ENCODE measurements at regions not wholly inside any gene's neighbourhood (a gene's known extent, or its start where the extent isn't known, plus 50 kb on each side); places are given as distances from the start of the nearest gene placed in this dataset.

- TF ChIP-seq POLR2A (IDR thresholded peaks at IDR 0.05; ENCODE audit: extremely low read depth, insufficient read length) (no peak), MAX (IDR thresholded peaks at IDR 0.05; ENCODE audit: low read depth, low read length) (no peak), MYC (IDR thresholded peaks at IDR 0.05; ENCODE audit: low read depth, low read length) (no peak)
- TF ChIP-seq, protein P1, sequence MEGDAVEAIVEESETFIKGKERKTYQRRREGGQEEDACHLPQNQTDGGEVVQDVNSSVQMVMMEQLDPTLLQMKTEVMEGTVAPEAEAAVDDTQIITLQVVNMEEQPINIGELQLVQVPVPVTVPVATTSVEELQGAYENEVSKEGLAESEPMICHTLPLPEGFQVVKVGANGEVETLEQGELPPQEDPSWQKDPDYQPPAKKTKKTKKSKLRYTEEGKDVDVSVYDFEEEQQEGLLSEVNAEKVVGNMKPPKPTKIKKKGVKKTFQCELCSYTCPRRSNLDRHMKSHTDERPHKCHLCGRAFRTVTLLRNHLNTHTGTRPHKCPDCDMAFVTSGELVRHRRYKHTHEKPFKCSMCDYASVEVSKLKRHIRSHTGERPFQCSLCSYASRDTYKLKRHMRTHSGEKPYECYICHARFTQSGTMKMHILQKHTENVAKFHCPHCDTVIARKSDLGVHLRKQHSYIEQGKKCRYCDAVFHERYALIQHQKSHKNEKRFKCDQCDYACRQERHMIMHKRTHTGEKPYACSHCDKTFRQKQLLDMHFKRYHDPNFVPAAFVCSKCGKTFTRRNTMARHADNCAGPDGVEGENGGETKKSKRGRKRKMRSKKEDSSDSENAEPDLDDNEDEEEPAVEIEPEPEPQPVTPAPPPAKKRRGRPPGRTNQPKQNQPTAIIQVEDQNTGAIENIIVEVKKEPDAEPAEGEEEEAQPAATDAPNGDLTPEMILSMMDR (IDR thresholded peaks at IDR 0.05; ENCODE audit: low read depth, low read length), result no peak
- no peak overlapping the region for H3K4me3 ChIP-seq (ENCODE audit: low read depth, low read length)
- no peak for DNase-seq (ENCODE audit: low read depth)
Measured at GRCh38 chr22:48867891-48868290, 959.8 kb downstream of the BRD1 start.

GRCh38 chr22:48866906-48867681 lies 960.6 kb downstream of the BRD1 start:
- no peak for DNase-seq (ENCODE audit: low read depth)
- no peak overlapping the region for H3K4me3 ChIP-seq (ENCODE audit: low read depth, low read length)
- TF ChIP-seq MYC (IDR thresholded peaks at IDR 0.05; ENCODE audit: low read depth, low read length) (no peak), POLR2A (IDR thresholded peaks at IDR 0.05; ENCODE audit: extremely low read depth, insufficient read length) (no peak), MAX (IDR thresholded peaks at IDR 0.05; ENCODE audit: low read depth, low read length) (no peak)
- TF ChIP-seq, protein P1 (IDR thresholded peaks at IDR 0.05; ENCODE audit: low read depth, low read length), result no peak

- H3K4me3 ChIP-seq (ENCODE audit: low read depth, low read length), result no peak overlapping the region
- TF ChIP-seq MYC (IDR thresholded peaks at IDR 0.05; ENCODE audit: low read depth, low read length) (no peak), MAX (IDR thresholded peaks at IDR 0.05; ENCODE audit: low read depth, low read length) (no peak), POLR2A (IDR thresholded peaks at IDR 0.05; ENCODE audit: extremely low read depth, insufficient read length) (no peak)
- TF ChIP-seq, protein P1 (IDR thresholded peaks at IDR 0.05; ENCODE audit: low read depth, low read length), result no peak
- DNase-seq (ENCODE audit: low read depth), result no peak
Measured at GRCh38 chr22:48864748-48865147, 962.9 kb downstream of the BRD1 start.

DNA sequence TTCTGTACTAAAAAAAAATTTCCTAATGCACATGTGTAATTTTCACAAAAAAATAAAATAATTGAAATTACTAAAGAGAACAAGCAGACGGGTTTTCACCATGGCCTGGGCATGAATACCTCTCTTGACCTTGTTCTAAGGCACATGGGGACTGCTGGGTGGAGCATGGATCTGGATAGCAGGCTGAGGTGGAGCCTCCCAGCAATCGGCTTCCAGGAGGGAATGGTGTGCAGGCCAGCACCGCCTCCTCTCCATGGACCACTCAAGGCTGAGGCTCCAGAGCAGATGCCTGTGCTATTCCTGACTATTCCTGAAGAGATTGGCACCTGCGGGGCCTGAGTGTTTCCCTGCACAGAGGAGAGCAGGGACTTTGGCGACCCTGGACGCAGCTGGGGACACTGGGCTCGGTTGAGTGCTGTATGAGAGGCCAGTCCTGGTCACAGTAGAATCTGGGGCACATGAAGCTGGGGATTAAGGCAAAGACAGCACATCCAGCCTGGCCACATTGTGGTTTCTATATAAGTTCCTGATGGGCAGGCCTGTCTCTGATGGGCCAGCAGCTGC lies 963.6 kb downstream of the BRD1 start:
- TF ChIP-seq POLR2A (IDR thresholded peaks at IDR 0.05; ENCODE audit: extremely low read depth, insufficient read length), result no peak
- no peak for TF ChIP-seq MYC (IDR thresholded peaks at IDR 0.05; ENCODE audit: low read depth, low read length)
- no peak for TF ChIP-seq MAX (IDR thresholded peaks at IDR 0.05; ENCODE audit: low read depth, low read length)
- TF ChIP-seq, protein P1 (IDR thresholded peaks at IDR 0.05; ENCODE audit: low read depth, low read length), result no peak
- H3K4me3 ChIP-seq (ENCODE audit: low read depth, low read length), result no peak overlapping the region
- no peak for DNase-seq (ENCODE audit: low read depth)

GRCh38 chr22:48860557-48860956 lies 967.1 kb downstream of the BRD1 start:
- no peak overlapping the region for H3K4me3 ChIP-seq (ENCODE audit: low read depth, low read length)
- TF ChIP-seq MAX (IDR thresholded peaks at IDR 0.05; ENCODE audit: low read depth, low read length), result no peak
- TF ChIP-seq, protein P1 (IDR thresholded peaks at IDR 0.05; ENCODE audit: low read depth, low read length), result no peak
- no peak for TF ChIP-seq MYC (IDR thresholded peaks at IDR 0.05; ENCODE audit: low read depth, low read length)
- no peak for TF ChIP-seq POLR2A (IDR thresholded peaks at IDR 0.05; ENCODE audit: extremely low read depth, insufficient read length)

More at GRCh38 chr22:48860557-48860956, 967.1 kb downstream of the BRD1 start:
- no peak for DNase-seq (ENCODE audit: low read depth)

Measured in NB4 (cell line).